ENCODE measurements at regions not wholly inside any gene's neighbourhood (a gene's known extent, or its start where the extent isn't known, plus 50 kb on each side); places are given as distances from the start of the nearest gene placed in this dataset.

DNA sequence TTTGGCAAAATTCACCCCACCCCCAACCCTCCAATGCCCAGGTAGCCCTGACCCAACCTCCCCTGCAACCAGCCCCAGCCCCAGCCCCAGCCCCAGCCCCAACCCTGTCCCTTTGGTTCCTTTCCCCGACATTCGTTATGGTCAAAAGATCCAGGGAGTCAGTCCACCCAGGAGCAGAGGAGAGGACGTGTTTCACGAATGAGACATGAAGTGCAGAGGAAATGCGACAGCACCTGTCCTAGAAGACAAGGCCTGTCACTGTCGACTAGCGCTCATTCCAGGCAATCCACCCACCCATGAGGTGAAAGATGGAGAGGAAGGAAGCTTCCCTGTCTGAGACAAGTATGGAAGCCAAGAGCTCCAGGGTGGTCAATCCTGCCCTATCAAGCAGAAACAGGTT is 485.0 kb downstream of the SPATA31A7 start:
- TF ChIP-seq ZBTB1 (tag by site-specific recombination; IDR thresholded peaks at IDR 0.05) = no peak
- TF ChIP-seq, protein P1, sequence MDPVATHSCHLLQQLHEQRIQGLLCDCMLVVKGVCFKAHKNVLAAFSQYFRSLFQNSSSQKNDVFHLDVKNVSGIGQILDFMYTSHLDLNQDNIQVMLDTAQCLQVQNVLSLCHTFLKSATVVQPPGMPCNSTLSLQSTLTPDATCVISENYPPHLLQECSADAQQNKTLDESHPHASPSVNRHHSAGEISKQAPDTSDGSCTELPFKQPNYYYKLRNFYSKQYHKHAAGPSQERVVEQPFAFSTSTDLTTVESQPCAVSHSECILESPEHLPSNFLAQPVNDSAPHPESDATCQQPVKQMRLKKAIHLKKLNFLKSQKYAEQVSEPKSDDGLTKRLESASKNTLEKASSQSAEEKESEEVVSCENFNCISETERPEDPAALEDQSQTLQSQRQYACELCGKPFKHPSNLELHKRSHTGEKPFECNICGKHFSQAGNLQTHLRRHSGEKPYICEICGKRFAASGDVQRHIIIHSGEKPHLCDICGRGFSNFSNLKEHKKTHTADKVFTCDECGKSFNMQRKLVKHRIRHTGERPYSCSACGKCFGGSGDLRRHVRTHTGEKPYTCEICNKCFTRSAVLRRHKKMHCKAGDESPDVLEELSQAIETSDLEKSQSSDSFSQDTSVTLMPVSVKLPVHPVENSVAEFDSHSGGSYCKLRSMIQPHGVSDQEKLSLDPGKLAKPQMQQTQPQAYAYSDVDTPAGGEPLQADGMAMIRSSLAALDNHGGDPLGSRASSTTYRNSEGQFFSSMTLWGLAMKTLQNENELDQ (tag by site-specific recombination; IDR thresholded peaks at IDR 0.05; ENCODE audit: low read depth) = no peak
- TF ChIP-seq, protein P2, sequence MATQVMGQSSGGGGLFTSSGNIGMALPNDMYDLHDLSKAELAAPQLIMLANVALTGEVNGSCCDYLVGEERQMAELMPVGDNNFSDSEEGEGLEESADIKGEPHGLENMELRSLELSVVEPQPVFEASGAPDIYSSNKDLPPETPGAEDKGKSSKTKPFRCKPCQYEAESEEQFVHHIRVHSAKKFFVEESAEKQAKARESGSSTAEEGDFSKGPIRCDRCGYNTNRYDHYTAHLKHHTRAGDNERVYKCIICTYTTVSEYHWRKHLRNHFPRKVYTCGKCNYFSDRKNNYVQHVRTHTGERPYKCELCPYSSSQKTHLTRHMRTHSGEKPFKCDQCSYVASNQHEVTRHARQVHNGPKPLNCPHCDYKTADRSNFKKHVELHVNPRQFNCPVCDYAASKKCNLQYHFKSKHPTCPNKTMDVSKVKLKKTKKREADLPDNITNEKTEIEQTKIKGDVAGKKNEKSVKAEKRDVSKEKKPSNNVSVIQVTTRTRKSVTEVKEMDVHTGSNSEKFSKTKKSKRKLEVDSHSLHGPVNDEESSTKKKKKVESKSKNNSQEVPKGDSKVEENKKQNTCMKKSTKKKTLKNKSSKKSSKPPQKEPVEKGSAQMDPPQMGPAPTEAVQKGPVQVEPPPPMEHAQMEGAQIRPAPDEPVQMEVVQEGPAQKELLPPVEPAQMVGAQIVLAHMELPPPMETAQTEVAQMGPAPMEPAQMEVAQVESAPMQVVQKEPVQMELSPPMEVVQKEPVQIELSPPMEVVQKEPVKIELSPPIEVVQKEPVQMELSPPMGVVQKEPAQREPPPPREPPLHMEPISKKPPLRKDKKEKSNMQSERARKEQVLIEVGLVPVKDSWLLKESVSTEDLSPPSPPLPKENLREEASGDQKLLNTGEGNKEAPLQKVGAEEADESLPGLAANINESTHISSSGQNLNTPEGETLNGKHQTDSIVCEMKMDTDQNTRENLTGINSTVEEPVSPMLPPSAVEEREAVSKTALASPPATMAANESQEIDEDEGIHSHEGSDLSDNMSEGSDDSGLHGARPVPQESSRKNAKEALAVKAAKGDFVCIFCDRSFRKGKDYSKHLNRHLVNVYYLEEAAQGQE (tag by site-specific recombination; IDR thresholded peaks at IDR 0.05) = no peak
- TF ChIP-seq, protein P3, sequence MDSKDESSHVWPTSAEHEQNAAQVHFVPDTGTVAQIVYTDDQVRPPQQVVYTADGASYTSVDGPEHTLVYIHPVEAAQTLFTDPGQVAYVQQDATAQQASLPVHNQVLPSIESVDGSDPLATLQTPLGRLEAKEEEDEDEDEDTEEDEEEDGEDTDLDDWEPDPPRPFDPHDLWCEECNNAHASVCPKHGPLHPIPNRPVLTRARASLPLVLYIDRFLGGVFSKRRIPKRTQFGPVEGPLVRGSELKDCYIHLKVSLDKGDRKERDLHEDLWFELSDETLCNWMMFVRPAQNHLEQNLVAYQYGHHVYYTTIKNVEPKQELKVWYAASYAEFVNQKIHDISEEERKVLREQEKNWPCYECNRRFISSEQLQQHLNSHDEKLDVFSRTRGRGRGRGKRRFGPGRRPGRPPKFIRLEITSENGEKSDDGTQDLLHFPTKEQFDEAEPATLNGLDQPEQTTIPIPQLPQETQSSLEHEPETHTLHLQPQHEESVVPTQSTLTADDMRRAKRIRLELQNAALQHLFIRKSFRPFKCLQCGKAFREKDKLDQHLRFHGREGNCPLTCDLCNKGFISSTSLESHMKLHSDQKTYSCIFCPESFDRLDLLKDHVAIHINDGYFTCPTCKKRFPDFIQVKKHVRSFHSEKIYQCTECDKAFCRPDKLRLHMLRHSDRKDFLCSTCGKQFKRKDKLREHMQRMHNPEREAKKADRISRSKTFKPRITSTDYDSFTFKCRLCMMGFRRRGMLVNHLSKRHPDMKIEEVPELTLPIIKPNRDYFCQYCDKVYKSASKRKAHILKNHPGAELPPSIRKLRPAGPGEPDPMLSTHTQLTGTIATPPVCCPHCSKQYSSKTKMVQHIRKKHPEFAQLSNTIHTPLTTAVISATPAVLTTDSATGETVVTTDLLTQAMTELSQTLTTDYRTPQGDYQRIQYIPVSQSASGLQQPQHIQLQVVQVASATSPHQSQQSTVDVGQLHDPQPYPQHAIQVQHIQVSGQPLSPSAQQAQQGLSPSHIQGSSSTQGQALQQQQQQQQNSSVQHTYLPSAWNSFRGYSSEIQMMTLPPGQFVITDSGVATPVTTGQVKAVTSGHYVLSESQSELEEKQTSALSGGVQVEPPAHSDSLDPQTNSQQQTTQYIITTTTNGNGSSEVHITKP (tag by site-specific recombination; IDR thresholded peaks at IDR 0.05) = no peak

All from HEK293 (cell line).